Kidney (tissue), 13 donors: ENCODE measurements at regions not wholly inside any gene's neighbourhood (a gene's known extent, or its start where the extent isn't known, plus 50 kb on each side); places are given as distances from the start of the nearest gene placed in this dataset.
"Not testable (repeated sequence)": the region's sequence is repeated elsewhere in the genome, so short reads cannot be mapped to it uniquely, and the experiment has no call there.

Source experiments
- DNase-seq, 5 donors: peaks; one replicate each; pipeline ENCODE4 v3.0.0-alpha.2; 2013 to 2020
- FAIRE-seq: peaks from 2 replicates; lab custom pipeline; 2012; peaks lifted over from hg19 to GRCh38; lab: Jason Lieb, UNC
- H3K27ac ChIP-seq, 2 donors: one replicate each; pipeline ENCODE4 v1.7.0; 2013; ENCODE audit warnings: low read depth in 2 of 2, low read length in 2 of 2, inconsistent platforms in 1 of 2
- H3K27me3 ChIP-seq: one replicate; pipeline ENCODE4 v1.7.1; 2013; ENCODE audit warnings: low read length, inconsistent platforms; ENCODE audit not compliant: control insufficient read depth, insufficient read depth
- H3K36me3 ChIP-seq, 3 donors: one replicate each; pipeline versions ENCODE4 v1.7.0 to v1.7.1; 2013; ENCODE audit warnings: low read length in 3 of 3, control low read depth in 1 of 3, inconsistent platforms in 1 of 3; ENCODE audit not compliant: insufficient read depth in 3 of 3, control insufficient read depth in 2 of 3
- H3K4me1 ChIP-seq, 3 donors: one replicate each; pipeline versions ENCODE4 v1.7.0 to v1.7.1; 2013; ENCODE audit warnings: low read length in 3 of 3, inconsistent platforms in 1 of 3, low read depth in 1 of 3; ENCODE audit not compliant: control insufficient read depth in 2 of 3, insufficient read depth in 2 of 3
- H3K4me3 ChIP-seq, 3 donors: one replicate each; pipeline versions ENCODE4 v1.7.0 to v1.8.1; 2013; ENCODE audit warnings: low read length in 3 of 3, control low read depth in 1 of 3, inconsistent platforms in 1 of 3
- H3K9ac ChIP-seq, 3 donors: one replicate each; pipeline versions ENCODE4 v1.7.0 to v1.7.1; 2013; ENCODE audit warnings: low read length in 3 of 3, control low read depth in 1 of 3, inconsistent platforms in 1 of 3
- H3K9me3 ChIP-seq, 3 donors: one replicate each; pipeline versions ENCODE4 v1.7.0 to v1.7.1; 2013; ENCODE audit warnings: low read length in 3 of 3, control low read depth in 1 of 3, inconsistent platforms in 1 of 3; ENCODE audit not compliant: control insufficient read depth in 2 of 3, insufficient read depth in 1 of 3
- CTCF ChIP-seq: IDR thresholded peaks from 3 replicates; pipeline ENCODE4 v1.5.1; 2012; ENCODE audit warnings: mild to moderate bottlenecking, moderate library complexity, borderline replicate concordance; ENCODE audit not compliant: insufficient read depth; ENCODE audit errors: extremely low read depth
- intact Hi-C: fragments of 100-400 bp; cut with DNase I; formaldehyde crosslinking; loops from one replicate; pipeline ENCODE4 v1.11.1; 2022
- donor health status: control.
- donor health status: control.
- donor health status: control.
- donor health status: control.
- donor health status: control.
- donor health status: DM: yes; HTN: yes; CAD: no.
- donor health status: Normal renal cell carcinoma (clear cell type).

- no peak overlapping the region for H3K27ac ChIP-seq
- H3K27me3 ChIP-seq = no peaks in the 10 kb centered on the region
- no peak for DNase-seq
- no peak for FAIRE-seq
- no peaks in the 10 kb centered on the region for H3K4me1 ChIP-seq
- TF ChIP-seq CTCF = no peak
- no peaks in the 10 kb centered on the region for H3K36me3 ChIP-seq
- no peak overlapping the region for H3K4me3 ChIP-seq
- H3K9me3 ChIP-seq = no peaks in the 10 kb centered on the region
- intact Hi-C loops = no loop called here
- H3K9ac ChIP-seq = no peak overlapping the region
Measured at GRCh38 chr3:4208556-4208955, 94.6 kb upstream of the SETMAR start.

GRCh38 chr3:4211610-4212009 is 91.6 kb upstream of the SETMAR start:
- Histone ChIP-seq H3K27ac (no peak overlapping the region), H3K27me3 (no peaks in the 10 kb centered on the region), H3K36me3 (no peaks in the 10 kb centered on the region), H3K9me3 (no peaks in the 10 kb centered on the region), H3K9ac (no peak overlapping the region), H3K4me3 (no peak overlapping the region), H3K4me1 (no peaks in the 10 kb centered on the region)
- DNase-seq (no peak), FAIRE-seq (no peak)
- intact Hi-C loops = no loop called here
- TF ChIP-seq CTCF = no peak

GRCh38 chr3:4213420-4213819 is 89.7 kb upstream of the SETMAR start:
- H3K9ac ChIP-seq, H3K4me3 ChIP-seq, intact Hi-C loops, FAIRE-seq, H3K9me3 ChIP-seq, H3K27ac ChIP-seq, DNase-seq, H3K27me3 ChIP-seq, H3K36me3 ChIP-seq, H3K4me1 ChIP-seq: not testable (repeated sequence)

- H3K9ac ChIP-seq, intact Hi-C loops, H3K27ac ChIP-seq, H3K4me1 ChIP-seq, DNase-seq, FAIRE-seq, H3K4me3 ChIP-seq, H3K36me3 ChIP-seq, H3K27me3 ChIP-seq, H3K9me3 ChIP-seq: not testable (repeated sequence)
Measured at GRCh38 chr3:4216974-4217373, 86.2 kb upstream of the SETMAR start.
